ENCODE measurements at regions not wholly inside any gene's neighbourhood (a gene's known extent, or its start where the extent isn't known, plus 50 kb on each side); places are given as distances from the start of the nearest gene placed in this dataset.

DNA sequence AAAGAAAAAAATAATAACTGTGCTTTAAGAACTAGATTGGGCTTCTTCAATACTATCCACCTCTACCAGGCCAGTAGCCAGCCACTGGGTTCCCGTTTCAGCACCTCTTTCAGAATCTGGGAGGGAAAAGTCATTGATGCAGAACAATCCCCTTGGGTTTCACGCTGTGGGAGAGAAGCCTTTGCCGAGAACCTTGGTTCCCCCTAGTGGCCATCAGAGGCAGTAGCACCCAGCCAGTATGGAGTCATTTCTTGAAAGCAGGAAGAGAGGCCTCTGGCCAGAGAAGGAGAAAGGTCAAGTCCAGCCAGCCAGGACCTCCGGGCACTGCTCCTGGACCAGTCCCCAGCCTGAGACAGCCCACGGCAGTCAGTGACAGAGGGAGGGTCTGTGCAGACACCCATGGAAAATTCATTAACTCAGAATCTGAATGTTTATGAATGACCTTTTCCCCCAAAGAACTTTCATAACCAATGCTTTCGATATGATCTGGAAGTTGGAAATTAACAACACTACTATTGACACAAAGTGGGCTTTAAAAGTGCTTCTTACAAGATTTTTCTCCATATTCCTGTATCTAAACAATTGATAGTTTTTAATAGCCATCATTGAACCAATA is 51.2 kb upstream of the CDH5 start:
- intact Hi-C loops (cut with micrococcal nuclease; ENCODE audit: unreplicated experiment) (loop anchor here (1.0 kb wide), 1 partner anchor 39 kb away; no protein-coding TSS in a partner anchor), in situ Hi-C loops (cut with HindIII; ENCODE audit: extremely low pct_ligation_motif_present, low pct_unique_long_range_greater_than_20kb) (no loop called here)
- WGBS (ENCODE audit: low lambda C conversion rate) = 19% methylated on average over 5 of the region's 6 CpGs
- ChIA-PET CTCF (ENCODE audit: low intra/inter-chr PET ratio, low total read pairs) (interaction anchor here (2.3 kb wide), 1 partner anchor 39 kb away, joined by 21 read pairs; no protein-coding TSS in a partner anchor), POLR2A (no interaction called here)
- Histone ChIP-seq H3K36me3 (replicated peaks in 1 of 2; ENCODE audit: control insufficient read depth in 1 of 2, insufficient read depth in 2 of 2, low read length in 2 of 2) (no peaks in the 10 kb centered on the region), H2AFZ (ENCODE audit: low read length) (no peak overlapping the region), H3K4me3 (replicated peaks in 1 of 3; ENCODE audit: insufficient read depth in 1 of 3, low read depth in 2 of 3, low read length in 3 of 3) (no peak overlapping the region), H3K9ac (ENCODE audit: insufficient read depth, low read depth, low read length) (no peak overlapping the region), H3K4me2 (ENCODE audit: low read depth, low read length) (no peak overlapping the region), H3K27ac (ENCODE audit: extremely low read length, insufficient read depth, low read length) (no peak overlapping the region), H4K20me1 (ENCODE audit: insufficient read depth, low read length) (no peaks in the 10 kb centered on the region), H3K27me3 (ENCODE audit: control insufficient read depth in 1 of 2, insufficient read depth in 2 of 2, low read length in 2 of 2) (peaks cover 0 to 44% of the 10 kb centered on the region in 2 experiments; a peak in 3 of 5 replicates), H3K4me1 (ENCODE audit: insufficient read depth, low read length) (no peaks in the 10 kb centered on the region), H3K9me3 (ENCODE audit: low read length) (no peaks in the 10 kb centered on the region), H3K79me2 (ENCODE audit: insufficient read depth, low read length) (no peaks in the 10 kb centered on the region)
- BruUV-seq (replicated peaks) = no TSS peak
- FAIRE-seq (peak; percentile 98), DNase-seq (ENCODE audit: low spot score) (peak; percentile 69), ATAC-seq (peak; percentile 97)
- TF ChIP-seq ZNF768 (CRISPR knock-in tag; IDR thresholded peaks at IDR 0.05) = no peak
- TF ChIP-seq SALL2 (CRISPR knock-in tag; IDR thresholded peaks at IDR 0.05) = no peak
- TF ChIP-seq ZFP36 (IDR thresholded peaks at IDR 0.05; ENCODE audit: borderline replicate concordance, low read depth, low read length, partially characterized antibody) = no peak
- TF ChIP-seq, protein P1, sequence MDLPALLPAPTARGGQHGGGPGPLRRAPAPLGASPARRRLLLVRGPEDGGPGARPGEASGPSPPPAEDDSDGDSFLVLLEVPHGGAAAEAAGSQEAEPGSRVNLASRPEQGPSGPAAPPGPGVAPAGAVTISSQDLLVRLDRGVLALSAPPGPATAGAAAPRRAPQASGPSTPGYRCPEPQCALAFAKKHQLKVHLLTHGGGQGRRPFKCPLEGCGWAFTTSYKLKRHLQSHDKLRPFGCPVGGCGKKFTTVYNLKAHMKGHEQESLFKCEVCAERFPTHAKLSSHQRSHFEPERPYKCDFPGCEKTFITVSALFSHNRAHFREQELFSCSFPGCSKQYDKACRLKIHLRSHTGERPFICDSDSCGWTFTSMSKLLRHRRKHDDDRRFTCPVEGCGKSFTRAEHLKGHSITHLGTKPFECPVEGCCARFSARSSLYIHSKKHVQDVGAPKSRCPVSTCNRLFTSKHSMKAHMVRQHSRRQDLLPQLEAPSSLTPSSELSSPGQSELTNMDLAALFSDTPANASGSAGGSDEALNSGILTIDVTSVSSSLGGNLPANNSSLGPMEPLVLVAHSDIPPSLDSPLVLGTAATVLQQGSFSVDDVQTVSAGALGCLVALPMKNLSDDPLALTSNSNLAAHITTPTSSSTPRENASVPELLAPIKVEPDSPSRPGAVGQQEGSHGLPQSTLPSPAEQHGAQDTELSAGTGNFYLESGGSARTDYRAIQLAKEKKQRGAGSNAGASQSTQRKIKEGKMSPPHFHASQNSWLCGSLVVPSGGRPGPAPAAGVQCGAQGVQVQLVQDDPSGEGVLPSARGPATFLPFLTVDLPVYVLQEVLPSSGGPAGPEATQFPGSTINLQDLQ (CRISPR knock-in tag; IDR thresholded peaks at IDR 0.05) = no peak
- TF ChIP-seq, protein P2, sequence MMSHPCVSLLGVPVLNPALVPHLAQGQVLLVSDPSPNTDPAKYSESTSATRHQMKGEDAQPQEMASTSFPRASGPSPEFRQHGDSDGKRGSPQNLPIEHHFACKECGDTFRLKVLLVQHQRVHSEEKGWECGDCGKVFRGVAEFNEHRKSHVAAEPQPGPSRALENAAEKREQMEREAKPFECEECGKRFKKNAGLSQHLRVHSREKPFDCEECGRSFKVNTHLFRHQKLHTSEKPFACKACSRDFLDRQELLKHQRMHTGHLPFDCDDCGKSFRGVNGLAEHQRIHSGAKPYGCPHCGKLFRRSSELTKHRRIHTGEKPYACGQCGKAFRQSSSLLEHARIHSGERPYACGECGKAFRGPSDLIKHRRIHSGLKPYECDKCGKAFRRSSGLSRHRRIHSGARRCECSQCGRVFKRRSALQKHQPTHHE (CRISPR knock-in tag; IDR thresholded peaks at IDR 0.05; ENCODE audit: borderline replicate concordance) = no peak
- TF ChIP-seq MIER3 (CRISPR knock-in tag; IDR thresholded peaks at IDR 0.05; ENCODE audit: borderline replicate concordance) = no peak
- TF ChIP-seq, protein P3, sequence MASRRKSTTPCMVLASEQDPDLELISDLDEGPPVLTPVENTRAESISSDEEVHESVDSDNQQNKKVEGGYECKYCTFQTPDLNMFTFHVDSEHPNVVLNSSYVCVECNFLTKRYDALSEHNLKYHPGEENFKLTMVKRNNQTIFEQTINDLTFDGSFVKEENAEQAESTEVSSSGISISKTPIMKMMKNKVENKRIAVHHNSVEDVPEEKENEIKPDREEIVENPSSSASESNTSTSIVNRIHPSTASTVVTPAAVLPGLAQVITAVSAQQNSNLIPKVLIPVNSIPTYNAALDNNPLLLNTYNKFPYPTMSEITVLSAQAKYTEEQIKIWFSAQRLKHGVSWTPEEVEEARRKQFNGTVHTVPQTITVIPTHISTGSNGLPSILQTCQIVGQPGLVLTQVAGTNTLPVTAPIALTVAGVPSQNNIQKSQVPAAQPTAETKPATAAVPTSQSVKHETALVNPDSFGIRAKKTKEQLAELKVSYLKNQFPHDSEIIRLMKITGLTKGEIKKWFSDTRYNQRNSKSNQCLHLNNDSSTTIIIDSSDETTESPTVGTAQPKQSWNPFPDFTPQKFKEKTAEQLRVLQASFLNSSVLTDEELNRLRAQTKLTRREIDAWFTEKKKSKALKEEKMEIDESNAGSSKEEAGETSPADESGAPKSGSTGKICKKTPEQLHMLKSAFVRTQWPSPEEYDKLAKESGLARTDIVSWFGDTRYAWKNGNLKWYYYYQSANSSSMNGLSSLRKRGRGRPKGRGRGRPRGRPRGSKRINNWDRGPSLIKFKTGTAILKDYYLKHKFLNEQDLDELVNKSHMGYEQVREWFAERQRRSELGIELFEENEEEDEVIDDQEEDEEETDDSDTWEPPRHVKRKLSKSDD (CRISPR knock-in tag; IDR thresholded peaks at IDR 0.05; ENCODE audit: low read depth) = no peak
- TF ChIP-seq ZNF143 (CRISPR knock-in tag; IDR thresholded peaks at IDR 0.05) = no peak
- TF ChIP-seq, protein P4, sequence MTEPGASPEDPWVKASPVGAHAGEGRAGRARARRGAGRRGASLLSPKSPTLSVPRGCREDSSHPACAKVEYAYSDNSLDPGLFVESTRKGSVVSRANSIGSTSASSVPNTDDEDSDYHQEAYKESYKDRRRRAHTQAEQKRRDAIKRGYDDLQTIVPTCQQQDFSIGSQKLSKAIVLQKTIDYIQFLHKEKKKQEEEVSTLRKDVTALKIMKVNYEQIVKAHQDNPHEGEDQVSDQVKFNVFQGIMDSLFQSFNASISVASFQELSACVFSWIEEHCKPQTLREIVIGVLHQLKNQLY (CRISPR knock-in tag; IDR thresholded peaks at IDR 0.05) = no peak
- no peak for TF ChIP-seq GPN1 (CRISPR knock-in tag; IDR thresholded peaks at IDR 0.05; ENCODE audit: borderline replicate concordance)
- TF ChIP-seq, protein P5, sequence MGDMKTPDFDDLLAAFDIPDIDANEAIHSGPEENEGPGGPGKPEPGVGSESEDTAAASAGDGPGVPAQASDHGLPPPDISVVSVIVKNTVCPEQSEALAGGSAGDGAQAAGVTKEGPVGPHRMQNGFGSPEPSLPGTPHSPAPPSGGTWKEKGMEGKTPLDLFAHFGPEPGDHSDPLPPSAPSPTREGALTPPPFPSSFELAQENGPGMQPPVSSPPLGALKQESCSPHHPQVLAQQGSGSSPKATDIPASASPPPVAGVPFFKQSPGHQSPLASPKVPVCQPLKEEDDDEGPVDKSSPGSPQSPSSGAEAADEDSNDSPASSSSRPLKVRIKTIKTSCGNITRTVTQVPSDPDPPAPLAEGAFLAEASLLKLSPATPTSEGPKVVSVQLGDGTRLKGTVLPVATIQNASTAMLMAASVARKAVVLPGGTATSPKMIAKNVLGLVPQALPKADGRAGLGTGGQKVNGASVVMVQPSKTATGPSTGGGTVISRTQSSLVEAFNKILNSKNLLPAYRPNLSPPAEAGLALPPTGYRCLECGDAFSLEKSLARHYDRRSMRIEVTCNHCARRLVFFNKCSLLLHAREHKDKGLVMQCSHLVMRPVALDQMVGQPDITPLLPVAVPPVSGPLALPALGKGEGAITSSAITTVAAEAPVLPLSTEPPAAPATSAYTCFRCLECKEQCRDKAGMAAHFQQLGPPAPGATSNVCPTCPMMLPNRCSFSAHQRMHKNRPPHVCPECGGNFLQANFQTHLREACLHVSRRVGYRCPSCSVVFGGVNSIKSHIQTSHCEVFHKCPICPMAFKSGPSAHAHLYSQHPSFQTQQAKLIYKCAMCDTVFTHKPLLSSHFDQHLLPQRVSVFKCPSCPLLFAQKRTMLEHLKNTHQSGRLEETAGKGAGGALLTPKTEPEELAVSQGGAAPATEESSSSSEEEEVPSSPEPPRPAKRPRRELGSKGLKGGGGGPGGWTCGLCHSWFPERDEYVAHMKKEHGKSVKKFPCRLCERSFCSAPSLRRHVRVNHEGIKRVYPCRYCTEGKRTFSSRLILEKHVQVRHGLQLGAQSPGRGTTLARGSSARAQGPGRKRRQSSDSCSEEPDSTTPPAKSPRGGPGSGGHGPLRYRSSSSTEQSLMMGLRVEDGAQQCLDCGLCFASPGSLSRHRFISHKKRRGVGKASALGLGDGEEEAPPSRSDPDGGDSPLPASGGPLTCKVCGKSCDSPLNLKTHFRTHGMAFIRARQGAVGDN (CRISPR knock-in tag; IDR thresholded peaks at IDR 0.05) = 0 out of 2 replicates have a peak, but pooled peaks have one; percentile 10
- TF ChIP-seq XRCC5 (optimal IDR thresholded peaks at IDR 0.05; ENCODE audit: low read length) = peak; percentile 97
